ENCODE measurements at regions not wholly inside any gene's neighbourhood (a gene's known extent, or its start where the extent isn't known, plus 50 kb on each side); places are given as distances from the start of the nearest gene placed in this dataset.
A peak's percentile ranks its signal among the peaks of the same experiment; 100 is the strongest.

DNA sequence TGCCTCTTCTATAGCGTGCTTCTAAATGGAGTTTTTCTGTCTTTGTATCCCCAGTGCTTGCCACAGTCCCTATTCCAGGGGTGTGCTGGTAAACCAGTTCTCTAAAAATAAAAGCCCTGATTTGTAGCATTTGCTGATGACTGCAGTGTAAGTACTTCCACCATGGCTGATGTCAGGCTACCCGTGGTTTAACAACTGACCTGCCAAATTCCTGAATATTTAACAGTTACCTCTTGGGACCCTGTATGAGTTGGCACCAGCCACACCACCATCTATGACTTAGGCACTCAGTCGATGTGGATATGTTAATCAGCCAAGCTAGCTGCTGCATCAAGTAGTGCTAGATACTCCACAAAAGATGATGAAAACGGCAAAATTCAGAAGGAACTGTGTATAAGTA is 94.0 kb upstream of the MTNR1B start:
- no peak for DNase-seq (ENCODE audit: low read depth)

GRCh38 chr11:92879086-92879485 is 90.4 kb upstream of the MTNR1B start:
- no peak for DNase-seq (ENCODE audit: low read depth)

DNA sequence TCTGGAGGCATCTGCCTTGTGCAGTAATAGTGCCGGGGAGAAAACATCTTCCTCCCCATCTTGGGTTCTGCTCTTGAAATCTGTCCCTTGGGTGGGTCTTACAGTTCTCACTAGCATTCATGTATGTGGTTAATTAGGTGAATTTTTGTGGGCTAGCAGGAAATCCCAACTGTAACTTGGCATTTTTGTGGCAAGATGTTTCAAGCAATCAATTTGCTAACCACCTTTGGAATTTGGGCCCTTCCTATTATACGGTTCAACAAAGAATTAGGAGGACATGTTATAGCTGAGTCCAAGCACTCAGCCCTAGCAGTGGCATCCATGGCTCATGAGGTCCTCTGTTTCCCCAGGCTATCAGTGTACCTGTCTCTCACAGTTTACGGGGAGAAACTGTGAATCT is 89.1 kb upstream of the MTNR1B start:
- no peak for DNase-seq (ENCODE audit: low read depth)

DNA sequence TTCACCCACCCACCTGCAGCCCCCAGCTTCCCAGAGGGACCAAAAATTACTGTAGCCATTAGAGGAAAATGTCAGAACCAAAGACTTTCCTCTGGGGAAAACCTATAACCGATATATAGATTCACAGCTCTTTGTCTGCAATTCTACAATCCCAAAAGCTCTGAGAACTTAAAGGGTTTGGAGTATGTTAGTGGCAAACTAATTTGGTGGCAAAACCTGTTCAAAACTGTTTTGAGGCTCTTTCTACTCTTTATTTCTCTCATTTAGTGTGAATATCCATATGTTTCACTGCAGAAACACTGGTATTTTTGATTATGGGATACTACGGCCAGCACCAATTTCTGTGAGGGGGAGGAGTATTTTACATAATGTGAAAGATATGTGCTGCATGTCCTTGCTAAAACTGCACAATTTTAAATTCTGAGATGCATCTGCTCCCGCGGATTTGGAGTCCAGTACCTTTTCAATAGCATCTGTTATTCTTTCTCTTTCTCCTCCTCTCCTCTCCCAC is 87.5 kb upstream of the MTNR1B start:
- DNase-seq (ENCODE audit: low read depth): no peak

- no peak for DNase-seq (ENCODE audit: low read depth)
Observed at GRCh38 chr11:92882828-92883611, 86.4 kb upstream of the MTNR1B start.

- DNase-seq (ENCODE audit: low read depth): no peak
Observed at GRCh38 chr11:92885600-92885999, 83.9 kb upstream of the MTNR1B start.

DNA sequence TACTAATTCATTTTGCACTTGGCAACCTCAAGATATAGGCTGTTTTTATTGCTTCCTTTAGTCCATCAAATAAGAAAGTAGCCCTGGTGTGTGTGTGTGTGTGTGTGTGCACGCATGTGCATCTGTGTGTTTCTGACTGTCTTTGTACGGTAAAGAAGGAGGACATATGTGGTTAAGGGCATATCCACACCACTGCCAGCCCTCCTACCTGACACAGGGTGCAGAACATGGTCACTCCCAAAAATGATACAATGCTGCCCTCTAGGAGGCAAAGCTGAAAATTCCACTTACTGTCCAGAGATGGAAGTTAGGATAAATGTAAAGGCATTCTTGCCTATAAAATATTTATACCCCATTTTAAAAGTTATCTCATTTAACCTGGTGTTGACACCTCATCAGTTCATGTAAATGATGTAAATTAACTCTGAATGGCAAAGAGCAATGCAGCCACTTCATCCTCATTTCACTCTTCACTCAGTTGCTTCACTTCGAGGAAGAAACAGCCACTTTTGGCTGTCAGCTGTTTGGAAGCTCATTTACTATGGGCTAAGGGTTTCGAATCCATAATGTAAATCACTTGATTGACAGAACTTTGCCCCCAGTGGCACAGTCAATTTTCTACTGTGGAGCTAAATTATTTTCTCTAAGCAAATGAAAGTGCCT is 83.1 kb upstream of the MTNR1B start:
- peak; percentile 36 for DNase-seq (ENCODE audit: low read depth)

DNA sequence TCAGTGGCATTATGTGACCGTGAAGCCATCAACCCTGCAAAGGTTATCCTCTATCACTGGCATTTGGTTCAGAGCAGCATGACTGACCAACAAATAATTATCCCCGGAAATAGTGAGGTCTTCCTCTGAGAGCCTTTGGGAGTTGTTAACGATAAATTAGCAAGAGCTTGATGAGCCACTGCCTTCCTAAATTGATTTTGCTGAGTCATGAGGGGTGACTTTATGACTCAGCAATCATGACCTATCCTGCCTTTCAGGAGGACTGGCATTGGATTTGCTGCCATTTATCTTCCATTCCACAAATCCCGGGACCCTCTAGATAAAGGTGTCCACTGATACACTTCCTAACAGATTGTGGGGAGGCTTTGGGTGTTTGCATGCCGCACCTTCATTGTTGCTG is 80.8 kb upstream of the MTNR1B start:
- no peak for DNase-seq (ENCODE audit: low read depth)

- DNase-seq (ENCODE audit: low read depth): no peak
Observed at GRCh38 chr11:92890846-92891245, 78.6 kb upstream of the MTNR1B start.

GRCh38 chr11:92892802-92893684 is 76.4 kb upstream of the MTNR1B start:
- DNase-seq (ENCODE audit: low read depth): no peak

DNA sequence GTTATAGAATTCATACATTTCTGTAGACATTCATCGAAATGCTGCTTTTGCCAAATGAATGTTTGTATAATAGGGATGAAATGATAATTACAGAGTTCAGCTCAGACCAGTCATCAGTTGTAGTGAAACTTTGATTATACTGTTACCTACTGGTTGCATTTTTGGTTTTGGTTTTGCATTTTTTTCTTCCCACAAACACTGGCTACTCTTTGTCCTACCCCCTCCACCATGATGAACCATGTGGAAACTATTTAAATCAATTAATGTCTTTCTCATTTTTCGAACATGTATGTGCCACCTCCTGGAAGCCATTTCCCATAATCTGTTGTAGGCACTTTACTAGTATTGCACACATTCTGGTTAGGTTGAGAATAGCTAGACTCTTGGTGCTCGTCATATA is 75.3 kb upstream of the MTNR1B start:
- DNase-seq (ENCODE audit: low read depth): no peak

DNA sequence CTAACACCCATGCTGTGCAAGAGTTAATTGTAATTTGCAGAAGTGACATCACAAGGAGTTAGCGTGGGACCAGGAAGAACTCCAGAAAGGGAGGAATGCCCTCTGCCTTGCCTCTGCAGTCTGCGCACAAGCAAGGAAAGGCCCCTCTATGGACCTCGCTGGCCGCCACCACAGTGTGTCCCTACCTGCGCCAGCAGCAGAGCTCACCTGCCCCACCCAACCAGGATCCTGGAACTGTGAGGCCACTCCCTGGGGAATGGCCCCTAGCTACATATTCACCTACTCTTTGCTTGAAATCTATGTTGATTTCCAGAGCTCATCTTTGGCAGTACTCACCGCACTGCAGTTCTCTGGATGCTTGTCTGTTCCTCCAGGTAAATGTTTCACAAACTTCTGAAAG is 72.0 kb upstream of the MTNR1B start:
- no peak for DNase-seq (ENCODE audit: low read depth)

DNA sequence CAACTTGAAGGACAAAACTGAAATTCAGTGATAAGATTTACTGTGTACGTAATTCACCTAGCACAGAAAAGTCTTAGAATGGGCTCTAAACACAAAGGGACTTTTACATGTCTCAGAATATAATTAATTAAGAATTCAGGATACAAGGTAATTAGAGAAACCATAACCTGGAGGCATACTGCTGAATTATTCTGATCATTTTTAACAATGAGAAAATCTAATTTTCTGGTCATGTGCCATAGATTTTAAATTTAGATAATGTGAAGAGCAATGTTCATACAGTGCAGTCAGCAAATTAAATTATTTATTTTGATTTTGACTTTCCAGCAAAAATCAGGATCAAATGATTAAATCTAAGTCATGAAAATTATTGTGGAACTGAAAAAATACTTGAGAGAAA is 67.0 kb upstream of the MTNR1B start:
- DNase-seq (ENCODE audit: low read depth): no peak

DNA sequence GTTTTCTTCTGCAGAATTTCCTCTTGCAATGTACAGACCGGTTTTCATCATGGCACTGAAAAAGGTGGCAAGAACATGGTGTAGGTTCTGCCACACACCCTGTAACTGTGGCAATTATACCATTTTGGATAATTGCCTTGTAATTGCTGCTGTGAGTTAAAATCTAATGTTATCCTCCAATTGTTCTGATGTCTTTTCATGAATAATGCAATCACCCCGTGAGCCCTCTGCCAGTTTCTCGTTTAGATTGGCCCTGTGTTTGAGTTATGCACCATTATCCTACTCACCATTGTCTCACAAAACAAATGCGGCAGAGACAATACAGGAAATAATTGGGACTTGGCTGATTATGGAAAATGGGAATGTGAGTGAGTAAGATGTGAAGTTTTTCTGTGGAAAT is 61.8 kb upstream of the MTNR1B start:
- DNase-seq (ENCODE audit: low read depth): no peak

DNA sequence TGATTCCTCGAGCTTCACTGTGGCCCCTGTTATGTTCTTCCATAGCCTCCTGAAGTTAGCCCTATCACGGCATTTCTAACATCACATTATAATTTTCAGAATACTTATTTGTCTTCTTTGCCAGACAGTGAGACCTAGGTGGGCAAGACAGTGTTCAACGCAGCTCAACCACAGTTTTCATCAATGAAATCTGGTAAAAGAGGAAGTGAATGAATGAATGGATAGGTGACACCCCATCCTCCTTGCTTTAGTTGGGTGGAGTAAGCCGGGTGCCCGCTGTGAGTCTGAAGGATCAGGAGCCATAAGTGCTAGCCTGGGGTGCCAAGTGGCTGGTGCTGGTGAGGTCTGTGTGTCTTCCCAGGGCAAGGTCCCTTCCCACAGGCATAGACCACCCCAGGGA is 60.2 kb upstream of the MTNR1B start:
- DNase-seq (ENCODE audit: low read depth): no peak

DNA sequence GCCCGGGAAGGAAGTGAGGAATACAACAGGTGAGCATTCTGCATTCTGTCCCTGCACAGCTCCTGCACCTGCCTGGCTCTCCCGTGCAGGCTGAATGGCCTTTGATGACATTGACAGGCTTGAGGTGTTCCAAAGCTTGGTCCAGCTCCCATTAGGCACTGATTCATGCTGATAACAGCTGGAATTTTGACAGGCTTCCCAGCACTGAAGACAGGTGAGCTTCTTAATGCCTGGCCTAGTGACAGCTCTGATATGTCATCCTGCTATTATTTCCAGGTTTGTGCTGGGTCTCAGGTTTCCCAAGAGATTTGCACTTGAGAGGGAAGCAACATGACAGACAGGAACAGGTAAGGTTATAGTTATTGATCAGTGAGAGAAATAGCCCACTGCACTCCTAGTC is 58.0 kb upstream of the MTNR1B start:
- no peak for DNase-seq (ENCODE audit: low read depth)

DNA sequence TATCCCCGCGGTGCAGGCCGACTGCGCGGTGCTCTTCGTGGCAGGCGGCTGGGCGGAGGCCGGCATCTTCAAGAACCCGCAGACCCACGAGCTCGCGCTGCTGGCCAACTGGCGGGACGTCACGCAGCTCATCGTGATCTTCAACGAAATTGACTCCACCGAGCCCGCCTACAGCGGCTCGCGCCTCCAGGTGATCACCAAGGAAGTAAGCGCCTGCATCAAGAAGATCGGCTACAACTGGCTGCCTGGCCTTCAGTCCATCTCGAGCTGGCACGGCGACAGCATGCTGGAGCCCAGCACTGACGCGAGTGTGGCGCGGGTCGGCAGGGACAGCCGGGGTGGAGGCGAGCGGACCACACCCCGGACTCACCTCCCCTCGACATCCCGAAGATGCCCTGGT is 53.9 kb upstream of the MTNR1B start:
- DNase-seq (ENCODE audit: low read depth): no peak

- DNase-seq (ENCODE audit: low read depth): no peak
Observed at GRCh38 chr11:92916299-92916698, 53.2 kb upstream of the MTNR1B start.

DNA sequence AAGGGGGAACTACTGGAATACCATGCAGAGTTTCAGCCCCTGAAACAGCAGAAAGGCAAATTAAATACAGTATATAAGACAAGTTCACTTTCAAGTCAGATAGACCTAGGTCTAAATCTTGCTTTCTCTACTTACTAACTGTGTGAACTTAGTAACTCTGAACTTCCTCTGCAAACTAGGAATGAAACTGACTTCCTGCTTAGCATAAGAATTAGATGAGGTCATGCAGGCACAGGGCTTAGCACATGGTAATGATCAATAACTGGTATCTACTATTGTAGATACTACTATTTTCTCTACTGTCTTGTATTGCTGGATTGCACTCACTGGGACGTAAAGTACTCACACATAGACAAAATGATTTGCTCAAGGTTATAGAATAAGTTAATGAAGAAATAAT is 51.5 kb upstream of the MTNR1B start:
- no peak for DNase-seq (ENCODE audit: low read depth)

GRCh38 chr11:92919048-92919447 is 50.4 kb upstream of the MTNR1B start:
- DNase-seq (ENCODE audit: low read depth): no peak
